GM12875 (cell line): ENCODE measurements at regions not wholly inside any gene's neighbourhood (a gene's known extent, or its start where the extent isn't known, plus 50 kb on each side); places are given as distances from the start of the nearest gene placed in this dataset.

Source experiments
- H3K4me3 ChIP-seq: one replicate; pipeline ENCODE4 v1.5.1; 2011; ENCODE audit warnings: low read depth, low read length, control low read depth
- TF ChIP-seq, protein P1 (sequence below): IDR thresholded peaks from 2 replicates; pipeline ENCODE4 v1.5.1; 2011; ENCODE audit warnings: low read depth, mild to moderate bottlenecking, control low read depth, inconsistent platforms, low read length, moderate library complexity, borderline replicate concordance; ENCODE audit not compliant: insufficient read depth

DNA sequence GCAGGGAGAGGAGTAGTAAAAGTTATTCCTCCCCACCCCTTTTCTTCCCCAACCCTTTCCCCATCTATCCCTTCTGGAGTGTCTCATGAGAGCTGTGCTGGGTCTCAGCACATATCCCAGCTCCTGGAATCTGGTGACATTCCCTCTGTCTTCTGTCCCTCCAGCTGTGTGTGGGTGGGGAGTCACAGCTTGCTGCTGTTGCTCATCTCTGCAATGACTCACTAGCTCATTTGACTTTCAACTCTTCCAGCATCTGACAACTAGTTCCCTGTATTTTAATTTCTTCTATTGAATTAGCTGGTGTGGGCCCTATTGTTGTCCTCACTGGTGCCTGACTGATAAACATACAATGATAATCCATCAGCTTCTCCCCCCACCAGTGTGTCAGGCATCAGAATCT lies 198.9 kb upstream of the AUTS2 start:
- H3K4me3 ChIP-seq = no peak overlapping the region
- TF ChIP-seq, protein P1, sequence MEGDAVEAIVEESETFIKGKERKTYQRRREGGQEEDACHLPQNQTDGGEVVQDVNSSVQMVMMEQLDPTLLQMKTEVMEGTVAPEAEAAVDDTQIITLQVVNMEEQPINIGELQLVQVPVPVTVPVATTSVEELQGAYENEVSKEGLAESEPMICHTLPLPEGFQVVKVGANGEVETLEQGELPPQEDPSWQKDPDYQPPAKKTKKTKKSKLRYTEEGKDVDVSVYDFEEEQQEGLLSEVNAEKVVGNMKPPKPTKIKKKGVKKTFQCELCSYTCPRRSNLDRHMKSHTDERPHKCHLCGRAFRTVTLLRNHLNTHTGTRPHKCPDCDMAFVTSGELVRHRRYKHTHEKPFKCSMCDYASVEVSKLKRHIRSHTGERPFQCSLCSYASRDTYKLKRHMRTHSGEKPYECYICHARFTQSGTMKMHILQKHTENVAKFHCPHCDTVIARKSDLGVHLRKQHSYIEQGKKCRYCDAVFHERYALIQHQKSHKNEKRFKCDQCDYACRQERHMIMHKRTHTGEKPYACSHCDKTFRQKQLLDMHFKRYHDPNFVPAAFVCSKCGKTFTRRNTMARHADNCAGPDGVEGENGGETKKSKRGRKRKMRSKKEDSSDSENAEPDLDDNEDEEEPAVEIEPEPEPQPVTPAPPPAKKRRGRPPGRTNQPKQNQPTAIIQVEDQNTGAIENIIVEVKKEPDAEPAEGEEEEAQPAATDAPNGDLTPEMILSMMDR = no peak

DNA sequence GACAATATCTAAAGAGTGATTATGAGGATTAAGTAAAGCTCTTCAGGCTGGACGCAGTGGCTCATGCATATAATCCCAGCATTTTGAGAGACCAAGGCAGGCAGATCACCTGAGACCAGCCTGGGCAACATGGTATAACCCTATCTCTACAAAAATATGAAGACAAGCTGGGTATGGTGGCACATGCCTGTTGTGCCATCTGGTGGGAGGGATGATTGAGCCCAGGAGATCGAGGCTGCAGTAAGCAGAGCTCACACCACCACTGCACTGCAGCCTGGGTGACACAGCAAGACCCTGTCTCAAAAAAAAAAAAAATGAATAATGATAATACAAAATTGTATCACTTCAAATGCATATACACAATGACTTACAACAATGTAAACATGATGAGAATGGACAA lies 195.6 kb upstream of the AUTS2 start:
- TF ChIP-seq, protein P1 = no peak
- no peak overlapping the region for H3K4me3 ChIP-seq

DNA sequence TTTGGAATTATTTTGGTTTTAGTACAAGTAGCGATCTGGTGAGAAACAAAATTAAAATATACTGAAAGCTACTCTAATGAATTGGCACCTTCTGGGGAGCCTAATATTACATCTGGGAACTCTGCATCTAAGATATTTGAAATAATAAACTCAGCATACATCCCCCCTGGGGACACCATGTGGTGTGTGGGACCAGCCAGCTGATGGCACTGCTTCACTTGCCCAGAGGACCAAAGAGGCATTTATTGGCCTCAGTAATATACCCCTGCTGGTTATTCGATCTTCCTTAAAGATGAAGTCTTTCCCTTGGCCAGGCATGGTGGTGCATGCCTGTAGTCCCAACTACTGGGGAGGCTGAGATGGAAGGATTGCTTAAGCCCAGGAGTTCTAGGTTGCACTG lies 195.1 kb upstream of the AUTS2 start:
- TF ChIP-seq, protein P1 = peak; percentile 28; the same call in 1 of the 2 replicates
- no peak overlapping the region for H3K4me3 ChIP-seq

DNA sequence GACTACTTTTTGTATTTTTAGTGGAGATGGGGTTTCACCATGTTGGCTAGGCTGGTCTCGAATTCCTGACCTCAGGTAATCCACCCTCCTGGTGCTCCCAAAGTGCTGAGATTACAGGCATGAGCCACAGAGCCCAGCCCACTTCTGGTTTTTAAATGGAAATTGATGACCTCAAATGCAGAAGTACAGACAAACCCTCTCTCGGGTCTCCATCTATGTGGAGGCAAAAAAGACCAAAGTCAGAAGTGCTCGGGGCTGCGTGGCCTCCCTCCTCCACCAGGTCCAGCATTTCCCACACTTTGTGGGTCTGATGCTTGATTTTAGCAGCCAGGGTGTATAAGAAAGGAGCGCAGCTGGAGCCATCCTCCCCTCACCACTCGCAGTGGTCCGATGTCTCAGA lies 187.3 kb upstream of the AUTS2 start:
- H3K4me3 ChIP-seq = no peak overlapping the region
- TF ChIP-seq, protein P1 = no peak

DNA sequence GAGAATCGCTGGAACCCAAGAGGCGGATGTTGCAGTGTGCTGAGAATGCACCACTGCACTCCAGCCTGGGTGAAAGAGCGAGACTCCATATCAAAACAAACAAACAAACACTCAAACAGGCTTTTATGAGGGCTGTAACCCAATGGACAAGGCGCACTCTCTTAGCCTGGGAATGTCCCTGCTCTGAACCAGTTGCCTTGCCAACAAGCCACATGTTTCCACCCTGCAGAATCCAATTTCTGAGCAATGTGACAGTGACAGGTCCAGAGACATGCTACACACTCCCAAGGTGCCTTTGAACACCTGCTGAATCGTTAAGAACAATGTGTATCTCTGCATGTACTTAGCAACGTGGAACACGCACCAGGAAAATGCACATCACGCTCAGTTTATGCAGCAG lies 186.8 kb upstream of the AUTS2 start:
- TF ChIP-seq, protein P1 = no peak
- H3K4me3 ChIP-seq = no peak overlapping the region

DNA sequence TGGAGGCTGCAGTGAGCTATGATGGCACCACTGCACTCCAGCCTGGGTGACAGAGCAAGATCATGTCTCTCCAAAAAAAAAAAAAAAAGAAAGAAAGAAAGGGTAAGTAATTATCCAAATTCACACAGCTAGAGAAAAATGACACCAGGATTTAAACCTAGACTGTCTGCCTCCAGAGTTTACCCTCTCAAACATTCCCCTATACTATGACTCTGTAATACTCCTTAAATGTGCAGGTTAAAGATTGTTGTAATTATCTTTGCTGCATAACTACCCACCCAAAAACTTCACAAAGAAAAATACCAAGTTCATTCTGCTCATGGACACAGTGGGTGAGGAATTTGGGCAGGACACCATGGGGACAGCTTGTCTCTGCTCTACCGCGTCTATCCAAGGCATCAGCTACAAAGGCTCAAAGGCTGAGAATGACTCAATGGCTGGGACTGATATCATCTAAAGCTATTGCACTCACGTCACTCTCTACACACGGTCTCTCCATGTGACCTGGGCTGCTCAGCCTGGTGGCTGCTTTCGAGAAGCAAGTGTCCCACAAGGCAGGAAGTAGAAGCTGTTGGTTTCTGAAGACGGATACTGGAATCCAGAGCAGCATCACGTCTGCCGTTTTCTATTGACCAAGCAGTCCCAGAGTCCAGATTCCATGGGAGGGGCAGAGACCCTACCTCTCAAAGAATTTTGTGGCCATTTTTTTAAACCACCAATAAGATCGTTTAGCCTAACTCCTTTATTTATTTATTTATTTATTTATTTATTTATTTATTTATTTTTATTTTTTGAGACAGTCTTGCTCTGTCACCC lies 185.7 kb upstream of the AUTS2 start:
- no peak overlapping the region for H3K4me3 ChIP-seq
- TF ChIP-seq, protein P1 = no peak

DNA sequence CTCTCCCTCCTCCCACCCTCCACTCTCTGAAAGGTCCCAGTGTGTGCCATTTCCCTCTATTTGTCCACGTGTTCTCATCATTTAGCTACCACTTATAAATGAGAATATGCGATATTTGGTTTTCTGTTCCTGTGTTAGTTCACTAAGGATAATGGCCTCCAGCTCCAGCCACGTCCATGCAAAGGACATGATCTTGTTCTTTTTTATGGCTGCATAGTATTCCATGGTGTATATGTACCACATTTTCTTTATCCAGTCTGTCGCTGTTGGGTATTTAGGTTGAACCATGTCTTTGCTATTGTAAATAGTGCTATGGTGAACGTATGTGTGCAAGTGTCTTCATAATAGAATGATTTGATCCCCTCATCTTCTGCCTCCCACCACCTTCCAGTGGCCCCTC lies 183.7 kb upstream of the AUTS2 start:
- TF ChIP-seq, protein P1 = no peak
- H3K4me3 ChIP-seq = no peak overlapping the region
